ENCODE measurements at regions not wholly inside any gene's neighbourhood (a gene's known extent, or its start where the extent isn't known, plus 50 kb on each side); places are given as distances from the start of the nearest gene placed in this dataset.
"Not testable (repeated sequence)": the region's sequence is repeated elsewhere in the genome, so short reads cannot be mapped to it uniquely, and the experiment has no call there.

DNA sequence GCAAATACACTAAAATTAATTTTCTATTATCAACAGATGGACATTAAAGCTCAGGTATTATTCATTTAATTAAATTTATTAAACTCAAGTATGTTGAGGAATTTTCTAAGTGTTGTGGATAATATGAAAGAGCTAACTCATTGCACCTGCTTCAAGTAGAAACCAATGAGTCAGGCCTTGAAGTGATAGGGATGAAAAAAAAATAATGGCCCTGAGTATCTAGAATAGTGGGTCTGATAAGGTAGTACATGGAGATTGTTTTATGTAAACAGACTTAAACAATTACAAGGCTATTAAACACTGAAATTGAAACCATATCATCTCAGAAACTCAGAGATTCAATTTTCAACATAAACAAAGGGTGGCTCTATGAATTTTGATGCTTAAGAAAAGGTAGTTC lies 857.1 kb upstream of the GBE1 start:
- no peak for DNase-seq

DNA sequence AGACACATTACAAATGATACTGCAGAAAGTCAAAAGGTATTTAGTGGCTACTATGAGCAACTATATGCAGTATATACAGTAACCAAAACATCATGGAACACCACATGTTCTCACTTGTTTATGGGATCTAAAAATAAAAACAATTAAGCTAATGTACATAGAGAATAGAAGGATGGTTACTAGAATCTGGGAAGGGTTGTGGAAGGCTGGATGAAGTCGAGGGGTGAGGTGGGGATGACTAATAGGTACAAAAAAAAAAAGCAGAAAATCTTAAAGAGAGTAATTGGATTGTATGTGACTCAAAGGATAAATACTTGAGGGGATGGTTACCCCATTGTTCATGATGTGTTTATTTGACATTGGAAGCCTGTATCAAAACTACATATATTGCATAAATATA lies 848.8 kb upstream of the GBE1 start:
- DNase-seq = no peak

DNA sequence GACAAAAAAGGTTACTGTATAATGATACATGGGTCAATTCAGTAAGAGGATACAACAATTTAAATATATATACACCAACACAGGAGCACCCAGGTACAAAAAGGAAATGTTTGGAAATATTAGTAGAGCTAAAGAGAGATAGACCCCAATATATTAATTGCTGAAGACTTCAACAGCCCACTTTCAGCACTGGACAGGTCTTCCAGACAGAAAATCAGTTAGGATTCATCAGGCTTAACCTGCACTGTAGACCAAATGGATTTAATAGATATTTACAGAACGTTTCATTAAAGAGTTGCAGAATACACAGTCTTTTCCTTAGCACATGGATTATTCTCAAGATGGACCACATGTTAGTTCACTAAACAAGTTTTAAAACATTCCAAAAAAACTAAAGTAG lies 845.9 kb upstream of the GBE1 start:
- no peak for DNase-seq

DNA sequence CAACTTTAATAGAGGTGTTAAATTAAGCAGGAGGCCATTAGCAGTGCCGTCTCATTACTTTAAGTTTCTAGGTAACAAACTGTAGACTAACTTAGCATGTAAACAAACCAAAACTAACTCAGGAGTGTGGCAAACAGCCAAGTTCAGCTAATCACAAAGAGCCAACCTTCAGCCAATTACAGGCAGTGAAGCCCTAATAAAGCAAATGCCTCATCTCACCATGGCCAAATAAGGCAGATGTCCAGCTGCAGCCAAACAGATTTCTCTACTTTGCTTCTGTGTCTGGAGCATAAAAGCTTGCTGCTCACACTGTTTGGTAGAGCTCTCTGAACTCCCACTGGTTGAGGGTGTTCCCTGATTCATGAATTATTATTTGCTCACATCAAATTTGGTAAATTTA lies 835.4 kb upstream of the GBE1 start:
- DNase-seq = no peak

DNA sequence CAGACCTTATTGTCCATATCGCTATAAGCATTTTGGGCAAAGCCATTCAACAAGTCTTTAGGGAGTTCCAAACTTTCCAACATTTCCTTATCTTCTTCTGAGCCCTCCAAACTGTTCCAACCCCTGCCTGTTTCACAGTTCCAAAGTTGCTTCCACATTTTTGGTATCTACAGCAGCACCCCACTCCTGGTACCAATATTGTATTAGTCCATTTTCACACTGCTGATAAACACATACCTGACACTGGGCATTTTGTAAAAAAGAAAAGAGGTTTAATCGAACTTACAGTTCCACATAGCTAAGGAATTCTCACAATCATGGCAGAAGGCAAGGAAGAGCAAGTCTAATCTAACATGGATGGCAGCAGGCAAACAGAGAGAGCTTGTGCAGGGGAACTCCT lies 834.1 kb upstream of the GBE1 start:
- no peak for DNase-seq

DNA sequence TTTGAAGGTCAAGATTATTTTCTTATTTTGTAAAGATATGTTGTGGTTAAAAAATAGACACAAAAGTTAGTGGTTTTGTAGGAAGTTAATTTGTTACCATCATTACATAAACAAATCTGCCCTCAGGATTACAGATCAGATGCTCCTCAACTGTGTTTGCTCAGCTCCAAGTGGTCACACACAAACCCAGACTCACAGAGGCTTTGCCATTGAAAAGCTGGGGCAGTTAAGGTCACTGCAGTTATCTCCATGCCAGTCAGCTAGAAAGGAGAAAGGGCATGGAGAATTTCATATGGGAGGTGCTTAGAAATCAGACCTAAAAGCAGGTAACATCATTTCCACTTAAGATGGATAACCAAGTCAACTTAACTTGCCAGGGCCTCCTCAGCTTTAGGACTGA lies 825.7 kb upstream of the GBE1 start:
- no peak for DNase-seq

DNA sequence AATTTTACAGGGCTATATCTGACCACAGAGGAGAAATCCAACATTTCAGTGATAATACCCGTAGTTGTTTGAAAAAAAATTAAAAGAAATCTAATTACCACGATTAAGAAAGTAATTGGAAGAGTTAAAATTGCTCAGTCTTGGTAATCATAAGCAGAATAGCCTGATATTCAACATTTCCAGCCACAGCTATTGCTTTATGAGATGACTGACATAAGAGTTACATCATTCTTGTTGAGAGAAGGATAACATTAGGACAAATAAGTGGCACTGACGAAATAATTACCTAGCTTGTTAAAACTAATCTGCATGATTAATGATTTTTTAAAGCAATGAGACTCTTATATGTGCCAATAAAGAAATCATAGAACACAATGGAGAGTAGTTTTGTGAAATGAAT lies 825.0 kb upstream of the GBE1 start:
- DNase-seq = no peak

DNA sequence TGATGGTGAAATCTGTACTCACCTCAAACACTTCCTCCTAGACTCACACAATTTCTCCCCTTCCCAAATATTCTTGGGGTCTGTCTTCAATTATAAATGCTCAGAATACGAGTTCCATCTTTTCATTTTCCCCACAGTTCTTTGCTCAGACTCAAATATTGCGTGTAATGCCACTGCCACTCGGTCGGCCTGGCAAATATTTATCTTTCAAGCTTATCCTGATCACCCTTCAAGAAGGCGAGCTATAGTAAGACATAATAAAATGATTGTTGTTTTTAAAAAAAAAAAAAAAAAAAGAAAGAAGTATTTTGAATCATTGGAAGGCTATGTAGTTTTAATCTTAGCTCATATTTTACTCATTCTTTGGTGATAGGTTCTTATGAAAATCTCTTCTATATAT lies 824.6 kb upstream of the GBE1 start:
- not testable (repeated sequence) for DNase-seq

DNA sequence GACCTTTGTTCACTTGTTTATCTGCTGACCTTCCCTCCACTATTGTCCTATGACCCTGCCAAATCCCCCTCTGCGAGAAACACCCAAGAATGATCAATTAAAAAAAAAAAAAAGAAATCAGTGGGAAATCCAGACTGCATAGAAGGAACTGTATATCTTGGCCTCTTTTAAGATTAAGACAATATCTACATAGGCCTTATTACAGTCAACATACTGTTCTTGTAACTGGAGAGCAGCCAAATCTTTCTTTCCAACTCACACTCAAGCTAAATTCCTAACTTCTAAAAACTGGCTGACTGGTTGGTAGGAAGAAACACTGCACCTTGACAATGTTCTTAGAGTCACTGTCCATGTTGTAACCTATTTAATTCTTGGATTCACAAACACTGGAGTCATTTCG lies 824.1 kb upstream of the GBE1 start:
- DNase-seq = not testable (repeated sequence)

DNA sequence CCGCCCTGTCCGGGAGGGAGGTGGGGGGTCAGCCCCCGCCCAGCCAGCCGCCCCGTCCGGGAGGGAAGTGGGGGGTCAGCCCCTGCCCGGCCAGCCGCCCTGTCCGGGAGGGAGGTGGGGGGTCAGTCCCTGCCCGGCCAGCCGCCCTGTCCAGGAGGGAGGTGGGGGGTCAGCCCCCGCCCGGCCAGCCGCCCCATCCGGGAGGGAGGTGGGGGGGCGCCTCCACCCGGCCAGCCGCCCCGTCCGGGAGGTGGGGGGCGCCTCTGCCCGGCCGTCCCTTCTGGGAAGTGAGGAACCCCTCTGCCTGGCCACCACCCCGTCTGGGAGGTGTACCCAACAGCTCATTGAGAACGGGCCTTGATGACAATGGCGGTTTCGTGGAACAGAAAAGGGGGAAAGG lies 823.4 kb upstream of the GBE1 start:
- DNase-seq = not testable (repeated sequence)

DNA sequence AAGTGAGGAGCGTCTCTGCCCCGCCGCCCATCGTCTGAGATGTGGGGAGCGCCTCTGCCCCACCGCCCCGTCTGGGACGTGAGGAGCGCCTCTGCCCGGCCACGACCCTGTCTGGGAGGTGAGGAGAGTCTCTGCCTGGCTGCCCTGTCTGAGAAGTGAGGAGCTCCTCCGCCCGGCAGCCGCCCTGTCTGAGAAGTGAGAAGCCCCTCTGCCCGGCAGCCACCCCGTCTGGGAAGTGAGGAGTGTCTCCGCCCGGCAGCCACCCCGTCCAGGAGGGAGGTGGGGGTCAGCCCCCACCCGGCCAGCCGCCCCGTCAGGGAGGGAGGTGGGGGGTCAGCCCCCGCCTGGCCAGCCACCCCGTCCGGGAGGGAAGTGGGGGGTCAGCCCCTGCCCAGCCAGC lies 823.0 kb upstream of the GBE1 start:
- not testable (repeated sequence) for DNase-seq

DNA sequence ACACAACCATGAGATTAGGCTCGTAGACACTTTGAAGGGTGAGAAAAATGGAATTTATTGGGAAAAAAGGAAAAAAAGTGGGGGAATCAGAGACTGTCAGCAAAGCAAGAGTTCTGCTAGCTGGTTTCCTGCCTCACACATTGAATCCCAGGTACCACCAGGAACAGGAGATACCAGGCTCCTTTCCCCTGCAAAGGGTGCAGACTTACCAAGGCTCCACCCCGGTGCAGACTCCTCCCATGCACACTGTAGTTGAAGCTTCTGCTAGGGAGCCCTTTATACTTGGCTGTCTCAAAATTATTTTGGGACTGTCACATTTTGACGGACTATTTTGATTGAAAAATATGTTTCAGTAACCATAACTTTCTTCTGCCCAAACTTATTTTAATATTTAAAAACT lies 819.9 kb upstream of the GBE1 start:
- DNase-seq = no peak

DNA sequence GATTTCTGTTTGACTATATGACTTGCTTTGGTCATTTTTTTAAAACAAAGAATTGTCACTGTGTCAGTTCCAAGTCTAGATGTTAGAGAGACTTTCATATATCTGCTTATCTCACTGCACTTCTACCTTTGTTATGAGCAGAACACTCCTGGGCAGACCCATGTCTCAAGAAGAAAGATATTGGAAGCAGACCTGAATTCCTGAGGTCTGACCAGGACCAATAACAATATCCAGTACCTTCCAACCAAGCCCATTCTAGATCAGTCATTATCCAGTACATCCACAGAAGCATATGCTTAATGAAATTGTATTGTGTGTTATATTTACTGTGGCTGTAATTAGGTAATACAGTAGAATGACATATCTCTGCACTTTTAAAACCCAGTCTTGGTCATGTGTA lies 811.3 kb upstream of the GBE1 start:
- no peak for DNase-seq

DNA sequence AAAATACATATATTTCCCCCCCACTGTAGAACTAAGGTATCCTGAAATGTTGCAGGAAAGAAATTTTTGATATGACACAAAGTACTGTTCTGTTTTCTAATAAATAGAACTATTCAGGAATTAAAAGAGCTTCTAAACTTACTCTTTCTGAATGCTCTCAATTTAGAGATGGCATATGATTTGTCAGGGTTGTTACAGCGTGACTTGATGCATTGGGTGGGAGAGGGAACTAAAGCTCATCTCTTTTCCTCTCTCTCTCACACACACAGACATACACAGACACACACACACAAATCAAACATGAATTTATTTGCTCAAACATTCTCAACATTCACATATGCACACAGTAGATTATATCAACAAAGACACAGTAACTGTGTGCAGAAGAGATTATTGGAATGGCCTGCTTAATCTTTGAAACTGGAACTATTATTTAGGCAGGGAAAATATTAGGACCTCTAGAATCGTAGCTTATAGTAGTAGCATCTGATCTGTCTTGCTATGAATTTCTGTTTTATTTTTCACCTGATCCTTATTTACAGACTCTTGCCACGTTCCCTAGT lies 807.4 kb upstream of the GBE1 start:
- no peak for DNase-seq

DNA sequence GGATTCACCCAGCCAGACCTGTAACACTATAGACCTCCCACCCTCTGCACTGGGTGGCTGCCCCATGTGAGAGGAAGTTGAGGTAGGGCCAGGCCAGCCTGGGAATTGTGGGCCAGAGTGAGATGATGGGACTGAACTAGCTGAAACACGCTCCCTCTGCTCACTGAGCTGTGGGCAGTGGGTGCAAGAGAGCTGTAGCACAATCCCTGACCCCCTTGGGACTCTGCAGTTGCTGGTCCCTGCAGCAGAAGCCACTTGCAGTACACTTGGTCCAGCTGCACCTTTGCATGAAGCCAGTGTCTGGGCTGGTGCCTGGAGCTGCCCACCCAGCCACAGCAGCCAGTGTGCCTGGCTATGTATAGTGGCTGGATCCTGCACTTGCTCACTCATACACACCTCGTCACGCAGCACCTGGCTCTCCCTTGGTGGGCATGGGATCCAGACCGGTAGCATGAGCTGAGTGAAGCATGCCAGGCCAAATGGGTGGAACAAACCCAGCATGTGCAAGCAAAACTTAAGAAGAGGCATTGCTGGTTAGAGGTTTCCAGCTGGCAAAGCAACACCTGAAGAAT lies 805.7 kb upstream of the GBE1 start:
- no peak for DNase-seq

DNA sequence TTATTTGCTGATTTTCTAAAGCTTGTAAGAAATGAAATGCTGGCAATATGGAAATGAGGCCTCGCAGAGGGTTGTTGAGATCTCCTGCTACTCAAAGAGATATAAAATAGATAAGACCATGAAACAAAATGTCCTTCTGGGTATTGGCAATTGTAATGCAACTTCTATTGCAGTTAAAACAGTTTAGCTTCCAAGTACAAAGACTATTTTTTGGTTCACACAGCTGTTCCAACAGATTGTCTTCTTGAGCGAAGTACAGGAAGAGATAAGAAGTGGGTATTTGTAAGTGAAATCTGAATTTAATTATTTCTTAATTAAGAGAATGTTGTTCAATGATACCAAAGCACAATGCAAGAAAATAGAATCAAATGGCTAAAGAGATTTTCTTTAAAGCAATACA lies 801.5 kb upstream of the GBE1 start:
- DNase-seq = no peak

DNA sequence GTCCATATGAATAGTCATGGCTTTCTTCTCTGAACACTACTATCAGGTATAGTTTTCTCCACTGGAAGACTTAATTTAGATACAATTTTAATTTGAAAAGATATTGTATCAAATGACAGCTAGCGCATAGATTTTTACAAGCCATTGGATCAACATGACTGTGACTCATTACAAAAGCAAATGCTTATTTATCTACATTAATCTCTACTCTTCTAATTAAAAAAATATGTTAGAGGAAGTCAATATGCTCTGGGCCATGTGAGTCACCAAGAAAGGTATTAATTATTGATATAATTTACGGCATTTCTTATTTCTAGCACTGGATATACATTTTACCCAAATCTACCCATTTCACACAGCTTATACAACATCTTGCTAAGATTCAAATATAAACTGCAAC lies 800.3 kb upstream of the GBE1 start:
- no peak for DNase-seq

DNA sequence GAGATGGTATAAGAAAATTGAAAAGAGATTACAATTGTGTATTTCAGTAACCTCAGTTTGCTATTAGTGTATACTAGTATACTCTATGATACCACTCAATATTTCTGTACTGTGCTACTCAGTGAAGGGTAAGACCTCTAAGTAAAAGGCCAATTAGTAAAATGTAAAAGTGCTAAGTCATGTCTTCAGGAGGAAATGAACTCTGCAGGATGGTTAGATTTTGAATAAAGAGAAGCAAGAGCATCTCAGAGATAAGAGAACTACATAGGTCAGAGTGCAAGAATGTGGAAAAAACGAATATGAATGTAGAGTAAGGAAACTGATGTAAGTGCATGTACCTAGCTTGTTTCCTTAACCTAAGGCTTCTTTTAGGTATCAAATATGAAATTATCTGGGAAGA lies 796.6 kb upstream of the GBE1 start:
- DNase-seq = no peak

DNA sequence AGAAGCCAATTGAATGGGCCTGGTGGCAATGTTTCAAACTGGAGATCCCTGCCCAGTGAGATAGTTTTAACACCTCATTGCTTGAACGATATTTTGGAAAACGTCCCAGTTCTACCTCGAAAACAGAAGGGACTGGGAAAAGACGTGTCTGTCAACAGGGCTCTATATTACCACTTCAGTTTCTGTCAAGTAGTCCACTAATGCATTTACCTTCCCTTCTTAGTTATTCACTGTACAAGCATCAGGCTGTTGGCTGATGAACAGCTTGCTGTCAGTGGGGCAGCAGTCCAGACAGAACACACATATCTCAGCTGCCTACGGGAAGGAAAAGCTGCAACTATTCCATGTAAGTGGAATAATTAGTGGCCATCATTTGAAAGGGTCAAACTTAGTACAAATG lies 794.7 kb upstream of the GBE1 start:
- no peak for DNase-seq

DNA sequence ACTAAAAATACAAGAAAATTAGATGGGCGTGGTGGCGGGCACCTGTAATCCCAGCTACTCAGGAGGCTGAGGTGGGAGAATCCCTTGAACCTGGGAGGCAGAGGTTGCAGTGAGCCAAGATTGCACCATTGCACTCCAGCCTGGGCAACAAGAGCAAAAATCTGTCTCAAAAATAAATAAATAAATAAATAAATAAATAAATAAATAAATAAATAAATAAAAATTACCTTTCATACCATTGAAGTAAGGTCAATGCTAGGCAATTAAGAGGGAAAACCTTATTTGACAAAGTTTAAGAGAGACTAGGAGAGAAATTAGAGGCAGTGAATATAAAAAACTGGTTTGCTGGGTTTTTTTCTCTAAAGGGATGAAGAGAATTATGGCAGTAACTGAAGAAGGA lies 781.1 kb upstream of the GBE1 start:
- DNase-seq = not testable (repeated sequence)

DNA sequence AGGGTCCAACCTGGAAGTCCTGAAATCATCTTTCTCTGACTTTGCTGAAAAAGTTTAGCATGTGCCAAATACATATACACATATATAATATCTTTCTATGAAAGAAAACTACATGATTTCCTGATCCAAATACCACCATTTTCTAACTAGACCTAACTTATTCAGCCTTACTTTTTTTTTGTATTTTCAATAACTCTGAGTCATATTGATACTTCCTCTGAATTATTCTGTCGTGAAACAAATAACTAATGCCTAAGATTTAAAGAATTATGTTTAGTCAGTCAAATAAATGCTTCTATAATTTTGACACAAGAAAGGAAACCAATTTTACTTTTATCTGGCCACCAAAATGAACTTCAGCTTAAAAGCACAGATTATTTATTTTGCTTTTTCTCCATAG lies 760.2 kb upstream of the GBE1 start:
- DNase-seq = no peak

DNA sequence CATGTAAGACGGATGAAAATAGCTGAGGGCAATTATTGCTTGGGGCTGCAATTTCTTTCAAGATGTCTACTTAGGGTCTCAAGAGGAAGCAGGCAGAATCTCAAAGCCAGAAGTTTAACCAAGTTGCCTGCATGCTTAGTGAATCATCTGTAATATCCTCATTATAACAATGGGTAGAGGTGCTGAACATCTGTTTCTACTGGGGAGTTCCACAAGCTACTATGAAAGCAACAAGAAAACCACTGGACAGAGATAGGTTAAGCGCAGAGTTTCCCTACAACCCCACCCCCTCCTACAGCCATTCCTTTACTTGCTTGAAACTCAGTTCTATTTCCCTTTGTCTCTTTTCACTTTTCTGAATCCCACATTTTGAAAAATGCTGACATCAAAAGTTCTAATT lies 759.4 kb upstream of the GBE1 start:
- no peak for DNase-seq

DNA sequence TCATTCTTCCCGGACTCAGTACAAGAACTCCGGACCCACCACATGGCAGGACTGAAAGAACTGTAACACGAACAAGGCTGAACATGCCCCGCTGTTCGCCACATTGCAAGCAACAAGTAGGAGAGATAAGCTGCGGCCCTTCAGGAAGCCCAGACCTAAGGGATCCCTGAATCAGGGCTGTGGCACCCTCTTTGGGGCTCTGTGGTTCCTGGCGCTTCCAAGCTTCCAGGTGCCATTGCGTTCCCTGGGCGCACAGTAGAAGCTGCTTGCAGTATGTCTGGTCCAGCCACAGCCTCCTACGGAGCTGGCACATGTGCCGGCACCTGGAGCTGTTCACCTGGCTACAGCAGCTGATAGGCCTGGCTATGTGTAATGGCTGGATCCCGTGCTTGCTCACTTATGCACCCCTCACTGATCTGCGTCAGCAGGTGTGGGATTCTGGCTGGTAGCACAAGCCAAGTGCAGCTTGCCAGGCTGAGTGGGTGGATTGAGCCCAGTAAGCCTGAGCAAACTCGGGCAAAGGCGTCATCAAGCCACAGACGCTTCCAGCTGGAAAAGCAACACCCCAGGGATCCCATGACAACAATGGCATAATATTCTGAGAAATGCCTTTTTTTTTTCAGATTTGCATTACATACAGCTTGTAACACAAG lies 748.6 kb upstream of the GBE1 start:
- no peak for DNase-seq

All from right lung (tissue), 2 donors.